ENCODE measurements at regions not wholly inside any gene's neighbourhood (a gene's known extent, or its start where the extent isn't known, plus 50 kb on each side); places are given as distances from the start of the nearest gene placed in this dataset.

DNA sequence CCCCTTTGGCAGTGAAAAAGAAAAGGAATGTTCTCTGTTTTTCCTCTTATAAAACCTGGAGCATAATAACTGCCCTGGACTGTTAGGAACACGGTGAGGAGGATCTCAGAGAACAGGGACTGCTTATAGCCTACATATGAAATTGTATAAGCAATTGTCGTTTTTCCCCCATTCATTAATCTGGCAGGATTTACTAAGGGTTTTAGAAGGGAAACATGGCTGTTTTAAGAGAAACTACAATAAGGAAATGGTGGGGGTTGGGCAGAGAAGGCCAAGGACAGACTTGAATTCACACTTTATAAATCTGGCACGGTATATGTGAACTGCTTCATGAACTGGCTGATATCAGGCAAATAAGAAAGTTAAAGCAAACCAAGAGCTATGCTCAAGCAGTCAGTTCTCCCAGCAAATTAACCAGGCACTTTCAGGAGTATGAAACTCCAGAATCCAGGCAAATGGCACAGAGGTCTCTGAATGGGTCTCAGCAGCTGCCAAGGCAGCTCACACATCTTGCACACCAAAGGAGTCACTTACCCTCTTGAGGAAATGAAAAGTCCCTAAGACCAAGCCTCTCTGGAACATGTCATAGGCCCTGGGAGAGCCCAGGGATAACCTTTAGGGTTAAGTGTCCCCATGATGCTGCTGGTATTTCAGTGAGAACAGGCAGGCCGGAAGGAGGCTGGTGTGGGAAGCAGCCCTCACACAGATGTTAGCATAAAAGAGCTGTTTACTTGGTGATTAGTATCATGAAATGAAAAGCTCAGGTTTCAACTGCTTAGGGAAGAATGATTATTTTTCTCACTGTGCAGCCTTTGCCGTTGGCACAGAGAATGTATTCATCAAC is 260.5 kb upstream of the MARCKS start:
- TF ChIP-seq CTCF (IDR thresholded peaks at IDR 0.05; ENCODE audit: low read length, missing control alignments) = no peak
- H3K4me3 ChIP-seq (replicated peaks; ENCODE audit: low read depth, low read length) = no peak overlapping the region
- DNase-seq (ENCODE audit: low read depth) = no peak

DNA sequence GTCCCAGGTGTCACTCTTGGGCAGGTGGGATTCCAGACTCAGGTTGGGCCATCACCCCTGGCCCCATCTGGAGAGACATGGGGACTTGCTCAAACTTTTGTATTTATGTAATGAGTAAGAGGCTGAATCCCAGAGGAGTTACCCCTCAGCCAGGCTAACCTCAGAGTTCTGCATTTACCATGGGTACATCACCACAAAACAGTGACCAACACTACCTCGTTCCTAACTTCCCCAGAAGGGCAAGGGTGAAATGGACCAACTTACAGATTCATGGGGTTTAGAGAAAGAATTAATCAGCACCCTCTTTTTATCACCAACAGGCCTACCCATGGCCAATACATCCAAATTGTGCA is 259.9 kb upstream of the MARCKS start:
- no peak for DNase-seq (ENCODE audit: low read depth)
- TF ChIP-seq CTCF (IDR thresholded peaks at IDR 0.05; ENCODE audit: low read length, missing control alignments) = no peak
- H3K4me3 ChIP-seq (replicated peaks; ENCODE audit: low read depth, low read length) = no peak overlapping the region

GRCh38 chr6:113598786-113599185 is 258.4 kb upstream of the MARCKS start:
- DNase-seq (ENCODE audit: low read depth) = no peak
- no peak for TF ChIP-seq CTCF (IDR thresholded peaks at IDR 0.05; ENCODE audit: low read length, missing control alignments)
- H3K4me3 ChIP-seq (replicated peaks; ENCODE audit: low read depth, low read length) = no peak overlapping the region

DNA sequence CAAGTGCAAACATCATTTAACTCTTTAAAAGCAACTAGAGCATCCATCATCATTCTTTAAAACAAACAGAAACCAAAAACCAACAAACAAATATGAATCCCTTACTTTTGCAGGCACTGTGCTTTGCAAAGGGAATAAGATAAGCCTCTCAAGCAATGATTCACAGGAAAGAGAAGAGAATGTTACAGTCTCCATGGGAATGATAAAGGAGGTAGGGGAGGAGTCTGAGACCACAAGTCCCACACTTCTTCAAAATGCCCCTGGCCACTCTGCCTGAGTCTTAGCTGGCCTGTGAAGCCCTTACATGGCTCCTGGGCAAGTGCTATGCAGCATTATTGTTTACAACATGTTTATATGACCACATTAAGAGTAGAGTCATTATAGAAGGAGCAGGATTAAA is 257.7 kb upstream of the MARCKS start:
- DNase-seq (ENCODE audit: low read depth) = peak; percentile 61
- H3K4me3 ChIP-seq (replicated peaks; ENCODE audit: low read depth, low read length) = no peak overlapping the region
- no peak for TF ChIP-seq CTCF (IDR thresholded peaks at IDR 0.05; ENCODE audit: low read length, missing control alignments)

DNA sequence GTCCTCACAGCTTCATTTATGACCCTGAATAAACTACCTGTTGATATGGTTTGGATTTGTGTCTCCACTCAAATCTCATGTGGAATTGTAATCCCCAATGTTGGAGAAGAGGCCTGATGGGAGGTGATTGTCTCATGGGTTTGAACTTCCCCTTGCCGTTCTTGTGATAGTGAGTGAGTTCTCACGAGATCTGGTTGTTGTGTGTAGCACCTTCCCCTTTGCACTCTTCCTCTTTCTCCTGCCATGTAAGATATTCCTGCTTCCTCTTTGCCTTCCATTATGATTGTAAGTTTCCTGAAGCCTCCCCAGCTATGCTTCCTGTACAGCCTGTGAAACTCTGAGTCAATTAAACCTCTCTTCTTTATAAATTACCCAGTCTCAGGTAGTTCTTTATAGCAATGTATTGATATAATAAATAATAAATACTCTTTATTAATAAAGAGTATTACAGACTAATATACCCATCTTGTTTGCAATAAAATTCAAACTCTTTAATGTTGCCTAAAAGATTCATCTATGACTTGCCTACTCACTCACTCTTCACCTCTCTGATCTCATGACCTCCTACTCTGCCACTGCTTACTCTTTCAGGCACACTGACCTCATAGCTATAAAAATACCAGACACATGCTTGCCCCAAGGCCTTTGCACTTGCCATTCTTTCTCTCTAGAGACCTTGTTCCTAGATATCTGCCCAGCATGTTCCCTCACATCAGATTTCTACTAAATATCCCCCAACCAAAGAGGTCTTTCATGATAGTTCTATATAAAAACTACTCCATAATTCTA is 256.4 kb upstream of the MARCKS start:
- DNase-seq (ENCODE audit: low read depth) = no peak
- H3K4me3 ChIP-seq (replicated peaks; ENCODE audit: low read depth, low read length) = no peak overlapping the region
- no peak for TF ChIP-seq CTCF (IDR thresholded peaks at IDR 0.05; ENCODE audit: low read length, missing control alignments)

DNA sequence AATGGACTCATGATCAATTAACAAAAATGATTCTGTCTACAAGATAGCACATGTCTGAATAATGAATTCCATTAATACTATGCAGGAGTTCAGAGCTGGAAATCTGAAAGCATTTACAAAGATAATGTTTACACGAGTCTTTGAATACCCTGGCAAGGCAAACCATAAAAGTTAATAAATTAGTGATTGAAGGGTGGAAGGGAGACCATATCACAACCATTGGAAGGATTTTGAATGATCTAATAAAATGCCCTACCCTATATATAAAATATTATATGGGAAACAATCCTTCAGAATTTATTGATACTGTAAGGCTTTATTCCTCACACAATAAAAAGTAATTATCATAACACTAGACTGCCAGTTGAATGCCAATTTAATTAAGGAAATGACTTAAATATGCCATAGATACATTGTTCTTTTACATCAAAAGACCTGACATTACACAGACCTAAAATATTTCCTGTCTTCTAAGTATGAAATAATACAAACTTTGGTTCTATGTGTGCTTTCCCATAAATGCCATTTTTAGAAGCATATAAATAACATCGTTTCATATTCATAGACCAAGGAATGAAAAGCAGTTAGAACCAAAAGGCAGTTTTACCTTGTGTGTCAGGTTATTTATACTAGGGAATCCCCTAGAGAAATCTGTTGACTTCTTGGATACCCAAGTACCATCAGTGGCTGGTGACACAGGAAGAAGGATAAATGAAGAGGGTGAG is 249.2 kb upstream of the MARCKS start:
- TF ChIP-seq CTCF (IDR thresholded peaks at IDR 0.05; ENCODE audit: low read length, missing control alignments) = no peak
- no peak for DNase-seq (ENCODE audit: low read depth)
- H3K4me3 ChIP-seq (replicated peaks; ENCODE audit: low read depth, low read length) = no peak overlapping the region
